ENCODE measurements at regions not wholly inside any gene's neighbourhood (a gene's known extent, or its start where the extent isn't known, plus 50 kb on each side); places are given as distances from the start of the nearest gene placed in this dataset.

GRCh38 chr6:167424700-167425099 lies 99.8 kb downstream of the TTLL2 start:
- Histone ChIP-seq H3K27ac (no peak overlapping the region), H3K4me3 (no peak overlapping the region), H3K9me3 (no peaks in the 10 kb centered on the region), H3K36me3 (no peaks in the 10 kb centered on the region), H3K4me1 (no peaks in the 10 kb centered on the region), H3K27me3 (no peaks in the 10 kb centered on the region)
- no peak for DNase-seq (ENCODE audit: low spot score in 2 of 2)
- no peak for TF ChIP-seq EP300 (IDR thresholded peaks at IDR 0.05)
- WGBS = 85% methylated on average over 9 of the region's 9 CpGs

- TF ChIP-seq CTCF (IDR thresholded peaks at IDR 0.05) (no peak), POLR2AphosphoS5 (IDR thresholded peaks at IDR 0.05) (no peak)
- H3K27me3 ChIP-seq = no peaks in the 10 kb centered on the region
- no peaks in the 10 kb centered on the region for H3K36me3 ChIP-seq
- H3K4me3 ChIP-seq = no peak overlapping the region
- WGBS = 33% methylated on average over 5 of the region's 5 CpGs
- DNase-seq (ENCODE audit: low spot score in 2 of 2) = no peak
- no peaks in the 10 kb centered on the region for H3K9me3 ChIP-seq
- no peaks in the 10 kb centered on the region for H3K4me1 ChIP-seq
- no peak overlapping the region for H3K27ac ChIP-seq
Measured at GRCh38 chr6:167426084-167426483, 101.2 kb downstream of the TTLL2 start.

GRCh38 chr6:167426651-167427050 lies 101.8 kb downstream of the TTLL2 start:
- no peak overlapping the region for H3K27ac ChIP-seq

GRCh38 chr6:167428664-167429333 lies 103.9 kb downstream of the TTLL2 start:
- Histone ChIP-seq H3K4me3 (no peak overlapping the region), H3K9me3 (no peaks in the 10 kb centered on the region), H3K4me1 (no peaks in the 10 kb centered on the region), H3K27me3 (no peaks in the 10 kb centered on the region), H3K27ac (no peak overlapping the region), H3K36me3 (no peaks in the 10 kb centered on the region)
- TF ChIP-seq POLR2AphosphoS5 (IDR thresholded peaks at IDR 0.05) = no peak
- TF ChIP-seq EP300 (IDR thresholded peaks at IDR 0.05) = no peak
- TF ChIP-seq CTCF (IDR thresholded peaks at IDR 0.05) = no peak
- no peak for TF ChIP-seq POLR2A (IDR thresholded peaks at IDR 0.05)
- DNase-seq (ENCODE audit: low spot score in 2 of 2) = no peak
- WGBS = 86% methylated on average over 4 of the region's 4 CpGs

More at GRCh38 chr6:167426651-167427050, 101.8 kb downstream of the TTLL2 start:
- Histone ChIP-seq H3K9me3 (no peaks in the 10 kb centered on the region), H3K27me3 (no peaks in the 10 kb centered on the region), H3K4me1 (no peaks in the 10 kb centered on the region), H3K36me3 (no peaks in the 10 kb centered on the region), H3K4me3 (no peak overlapping the region)
- TF ChIP-seq CTCF (IDR thresholded peaks at IDR 0.05) (no peak), POLR2AphosphoS5 (IDR thresholded peaks at IDR 0.05) (no peak), POLR2A (IDR thresholded peaks at IDR 0.05) (no peak), EP300 (IDR thresholded peaks at IDR 0.05) (no peak)
- DNase-seq (ENCODE audit: low spot score in 2 of 2) = no peak
- WGBS = 81% methylated on average over 5 of the region's 5 CpGs

GRCh38 chr6:167429353-167429752 lies 104.5 kb downstream of the TTLL2 start:
- no peak overlapping the region for H3K27ac ChIP-seq
- H3K4me3 ChIP-seq = no peak overlapping the region
- no peaks in the 10 kb centered on the region for H3K36me3 ChIP-seq
- H3K4me1 ChIP-seq = no peaks in the 10 kb centered on the region
- H3K9me3 ChIP-seq = no peaks in the 10 kb centered on the region
- 71% methylated on average over 4 of the region's 4 CpGs for WGBS
- TF ChIP-seq POLR2AphosphoS5 (IDR thresholded peaks at IDR 0.05) (no peak), EP300 (IDR thresholded peaks at IDR 0.05) (no peak), POLR2A (IDR thresholded peaks at IDR 0.05) (no peak), CTCF (IDR thresholded peaks at IDR 0.05) (no peak)
- H3K27me3 ChIP-seq = no peaks in the 10 kb centered on the region
- no peak for DNase-seq (ENCODE audit: low spot score in 2 of 2)

- WGBS = 87% methylated on average over 11 of the region's 16 CpGs
- no peak for TF ChIP-seq CTCF (IDR thresholded peaks at IDR 0.05)
- Histone ChIP-seq H3K27me3 (no peaks in the 10 kb centered on the region), H3K4me3 (no peak overlapping the region), H3K27ac (no peak overlapping the region), H3K9me3 (no peaks in the 10 kb centered on the region), H3K36me3 (no peaks in the 10 kb centered on the region), H3K4me1 (no peaks in the 10 kb centered on the region)
- no peak for DNase-seq (ENCODE audit: low spot score in 2 of 2)
Measured at GRCh38 chr6:167435209-167435728, 110.4 kb downstream of the TTLL2 start.

Measured in suprapubic skin (tissue), 4 donors.